ENCODE measurements at regions not wholly inside any gene's neighbourhood (a gene's known extent, or its start where the extent isn't known, plus 50 kb on each side); places are given as distances from the start of the nearest gene placed in this dataset.

GRCh38 chr1:82073659-82074058 is 272.9 kb downstream of the ADGRL2 start:
- TF ChIP-seq CTCF (IDR thresholded peaks at IDR 0.05) (no peak), POLR2AphosphoS5 (IDR thresholded peaks at IDR 0.05) (no peak), EP300 (IDR thresholded peaks at IDR 0.05) (no peak), POLR2A (IDR thresholded peaks at IDR 0.05) (no peak)

Data from stomach (tissue), 4 donors.